HCT116 (cell line): ENCODE measurements at regions not wholly inside any gene's neighbourhood (a gene's known extent, or its start where the extent isn't known, plus 50 kb on each side); places are given as distances from the start of the nearest gene placed in this dataset.

Experiments used
- ATAC-seq: fragments of 200-7000 bp; cut with Tn5 transposase; 2 replicates; pipeline ENCODE4 v1.9.1; 2020; ENCODE audit warnings: mild to moderate bottlenecking, moderate library complexity
- BruUV-seq: library from RNA; stranded (reverse); fragments of 400-500 nt; replicated peaks from 2 replicates; lab custom pipeline; 2021; lab: Mats Ljungman, UMichigan
- CTCF ChIA-PET: fragments of 300-600 bp; sonication (Branson Sonifier 250); formaldehyde crosslinking; loops from one replicate; lab custom pipeline; 2021; ENCODE audit warnings: antibody characterized with exemption; lab: Charles Lee
- POLR2A ChIA-PET: fragments of 300-600, 350-600 bp; sonication (Branson Sonifier 250); formaldehyde crosslinking; loops from one replicate; lab custom pipeline; 2021; ENCODE audit warnings: antibody characterized with exemption; lab: Charles Lee
- RAD21 ChIA-PET, 2 experiments: fragments of 300-600 bp; sonication (Branson Sonifier 250); formaldehyde crosslinking; loops; one replicate each; lab custom pipeline; 2023; ENCODE audit warnings: low total read pairs in 2 of 2; ENCODE audit not compliant: uncharacterized antibody in 2 of 2, unreplicated experiment in 2 of 2, low non-redundant PET in 1 of 2; lab: Charles Lee
- DNase-seq: peaks from one replicate; pipeline ENCODE4 v3.0.0-alpha.2; 2010; ENCODE audit warnings: low read depth, low spot score
- H2AFZ ChIP-seq: fragments of 200-600 bp; shearing (Covaris generic), sonication (generic); 2 replicates; pipeline ENCODE4 v1.6.1; 2017; ENCODE audit warnings: low read depth, mixed run types, mixed read lengths, antibody characterized with exemption, low read length; ENCODE audit not compliant: poor library complexity, severe bottlenecking
- H3K27ac ChIP-seq: 2 replicates; pipeline ENCODE4 v1.5.1; 2012; ENCODE audit warnings: low read depth, low read length
- H3K27me3 ChIP-seq: fragments of 200-600 bp; sonication (generic); 2 replicates; pipeline ENCODE4 v1.6.1; 2016; ENCODE audit warnings: mixed run types, low read length, mixed read lengths; ENCODE audit not compliant: insufficient read depth
- H3K36me3 ChIP-seq, 2 experiments: fragments of 200-500 bp in 1 of 2; fragments of 200-600 bp in 1 of 2; sonication (Bioruptor generic) in 1 of 2; sonication (generic) in 1 of 2; 2 replicates each; pipeline versions ENCODE4 v1.5.1 to v1.6.1; 2014 to 2016; ENCODE audit warnings: low read length in 2 of 2, inconsistent platforms in 1 of 2, mixed read lengths in 1 of 2, mixed run types in 1 of 2; ENCODE audit not compliant: insufficient read depth in 2 of 2, control insufficient read depth in 1 of 2
- H3K4me1 ChIP-seq, 2 experiments: fragments of 200-600 bp in 1 of 2; sonication (generic) in 1 of 2; 2 replicates each; pipeline versions ENCODE4 v1.5.1 to v1.6.1; 2012 to 2017; ENCODE audit warnings: low read length in 2 of 2, inconsistent platforms in 1 of 2, mild to moderate bottlenecking in 1 of 2, mixed read lengths in 1 of 2, mixed run types in 1 of 2, moderate library complexity in 1 of 2; ENCODE audit not compliant: insufficient read depth in 2 of 2, control insufficient read depth in 1 of 2
- H3K4me2 ChIP-seq: fragments of 200-600 bp; sonication (generic); 2 replicates; pipeline ENCODE4 v1.6.1; 2017; ENCODE audit warnings: mixed run types, low read length, mixed read lengths
- H3K4me3 ChIP-seq, 2 experiments: fragments of 200-600 bp in 1 of 2; sonication (generic) in 1 of 2; replicated peaks in 1 of 2; 2 replicates each; pipeline ENCODE4 v1.5.1; 2011 to 2016; ENCODE audit warnings: low read length in 2 of 2, control low read depth in 1 of 2, low read depth in 1 of 2, mild to moderate bottlenecking in 1 of 2, mixed read lengths in 1 of 2, mixed run types in 1 of 2
- H3K79me2 ChIP-seq: fragments of 200-600 bp; sonication (generic); 2 replicates; pipeline ENCODE4 v1.6.1; 2017; ENCODE audit warnings: mild to moderate bottlenecking, mixed run types, low read length, moderate library complexity, mixed read lengths; ENCODE audit not compliant: insufficient read depth
- H3K9ac ChIP-seq: fragments of 200-600 bp; sonication (generic); 2 replicates; pipeline ENCODE4 v1.6.1; 2016; ENCODE audit warnings: low read length, mixed read lengths
- H3K9me2 ChIP-seq: fragments of 200-600 bp; sonication (generic), shearing (Covaris generic); 2 replicates; pipeline ENCODE4 v1.6.1; 2017; ENCODE audit warnings: mixed run types, mild to moderate bottlenecking, moderate library complexity; ENCODE audit not compliant: insufficient read depth
- H3K9me3 ChIP-seq, 2 experiments: fragments of 200-500 bp in 1 of 2; fragments of 200-600 bp in 1 of 2; sonication (Bioruptor generic) in 1 of 2; sonication (generic) in 1 of 2; 2 replicates each; pipeline ENCODE4 v1.6.1; 2014 to 2017; ENCODE audit warnings: low read length in 2 of 2, mixed read lengths in 2 of 2, inconsistent platforms in 1 of 2, low read depth in 1 of 2, mild to moderate bottlenecking in 1 of 2, mixed run types in 1 of 2, moderate library complexity in 1 of 2; ENCODE audit not compliant: control insufficient read depth in 1 of 2, insufficient read depth in 1 of 2
- H4K20me1 ChIP-seq: fragments of 200-600 bp; sonication (generic), shearing (Covaris generic); 2 replicates; pipeline ENCODE4 v1.6.1; 2017; ENCODE audit warnings: mixed run types, mild to moderate bottlenecking, moderate library complexity; ENCODE audit not compliant: insufficient read depth
- CBX3 ChIP-seq: IDR thresholded peaks from 2 replicates; pipeline ENCODE4 v1.6.1; 2012; ENCODE audit warnings: low read depth
- CEBPB ChIP-seq: IDR thresholded peaks from 2 replicates; pipeline ENCODE4 v1.6.1; 2012; ENCODE audit warnings: low read depth
- EGR1 ChIP-seq: IDR thresholded peaks from 2 replicates; pipeline ENCODE4 v1.6.1; 2012; ENCODE audit warnings: low read depth
- ELF1 ChIP-seq: IDR thresholded peaks from 2 replicates; pipeline ENCODE4 v1.6.1; 2012; ENCODE audit warnings: low read depth, borderline replicate concordance
- EZH2 ChIP-seq: fragments of 200-600 bp; sonication (generic); IDR thresholded peaks from 2 replicates; pipeline ENCODE4 v1.6.1; 2017; ENCODE audit warnings: antibody characterized with exemption, mixed run types
- EZH2phosphoT487 ChIP-seq: fragments of 200-600 bp; IDR thresholded peaks from 2 replicates; pipeline ENCODE4 v1.6.1; 2018; ENCODE audit warnings: antibody characterized with exemption, borderline replicate concordance
- FOSL1 ChIP-seq: IDR thresholded peaks from 2 replicates; pipeline ENCODE4 v1.6.1; 2012; ENCODE audit warnings: low read depth
- JUND ChIP-seq: IDR thresholded peaks from 2 replicates; pipeline ENCODE4 v1.6.1; 2012
- MAX ChIP-seq: IDR thresholded peaks from 2 replicates; pipeline ENCODE4 v1.6.1; 2012
- POLR2A ChIP-seq: IDR thresholded peaks from 2 replicates; pipeline ENCODE4 v1.7.0; 2011; ENCODE audit warnings: borderline replicate concordance; ENCODE audit not compliant: insufficient read depth, insufficient read length; ENCODE audit errors: extremely low read depth
- POLR2AphosphoS5 ChIP-seq: IDR thresholded peaks from 2 replicates; pipeline ENCODE4 v1.6.1; 2011; ENCODE audit warnings: mild to moderate bottlenecking, low read depth, low read length, moderate library complexity
- RAD21 ChIP-seq: IDR thresholded peaks from 2 replicates; pipeline ENCODE4 v1.6.1; 2012; ENCODE audit warnings: low read depth, mild to moderate bottlenecking
- REST ChIP-seq: IDR thresholded peaks from 2 replicates; pipeline ENCODE4 v1.6.1; 2012; ENCODE audit warnings: low read depth
- SIN3A ChIP-seq: IDR thresholded peaks from 2 replicates; pipeline ENCODE4 v1.6.1; 2012; ENCODE audit warnings: low read depth
- SP1 ChIP-seq: IDR thresholded peaks from 2 replicates; pipeline ENCODE4 v1.6.1; 2012; ENCODE audit warnings: low read depth
- TCF7L2 ChIP-seq: IDR thresholded peaks from 2 replicates; pipeline ENCODE4 v1.7.0; 2011; ENCODE audit warnings: borderline replicate concordance, inconsistent platforms; ENCODE audit not compliant: insufficient read depth, insufficient read length; ENCODE audit errors: extremely low read depth
- YY1 ChIP-seq: IDR thresholded peaks from 2 replicates; pipeline ENCODE4 v1.6.1; 2011; ENCODE audit warnings: low read length, low read depth, moderate library complexity, mild to moderate bottlenecking; ENCODE audit not compliant: insufficient replicate concordance; ENCODE audit errors: extremely low read depth
- ZFX ChIP-seq: fragments of 450-650 bp; IDR thresholded peaks from 2 replicates; pipeline ENCODE4 v1.6.1; 2017
- intact Hi-C: fragments of 100-400 bp; cut with micrococcal nuclease; formaldehyde crosslinking; loops from 2 replicates; pipeline ENCODE4 v1.10.0; 2022

- BruUV-seq = no TSS peak
- H3K4me1 ChIP-seq = 0 out of 4 replicates have a peak, but pooled peaks cover 0 to 3% of the 10 kb centered on the region in 2 experiments
- H3K27me3 ChIP-seq = no peaks in the 10 kb centered on the region
- intact Hi-C loops = loop anchor here (5.0 kb wide), 1 partner anchor 912 kb away; no protein-coding TSS in a partner anchor
- POLR2A ChIA-PET = no interaction called here
- CTCF ChIA-PET = interaction anchor here (2.6 kb wide), 1 partner anchor 9 kb away, joined by 17 read pairs; no protein-coding TSS in a partner anchor
- no peak overlapping the region for H3K4me2 ChIP-seq
- H3K9me3 ChIP-seq = no peaks in the 10 kb centered on the region
- ATAC-seq (no peak), DNase-seq (no peak)
- H3K79me2 ChIP-seq = no peaks in the 10 kb centered on the region
- H3K36me3 ChIP-seq = no peaks in the 10 kb centered on the region
- H2AFZ ChIP-seq = no peak overlapping the region
- no peaks in the 10 kb centered on the region for H4K20me1 ChIP-seq
- no peak overlapping the region for H3K4me3 ChIP-seq
- no peak overlapping the region for H3K9ac ChIP-seq
- RAD21 ChIA-PET = no interaction called here
- no peak overlapping the region for H3K27ac ChIP-seq
- TF ChIP-seq SP1 (no peak), EZH2 (no peak), EGR1 (no peak), CEBPB (no peak), POLR2AphosphoS5 (no peak), RAD21 (no peak), SIN3A (no peak), ELF1 (no peak), ZFX (no peak), TCF7L2 (no peak), YY1 (no peak), POLR2A (no peak), FOSL1 (no peak), CBX3 (no peak), JUND (no peak), REST (no peak), MAX (no peak), EZH2phosphoT487 (no peak)
- no peaks in the 10 kb centered on the region for H3K9me2 ChIP-seq
These were observed 102.2 kb upstream of the GPR26 start for GRCh38 chr10:123563994-123564393.
